DMS53 treated with DMSO at 0.1 percent for 48 hours (cell line): ENCODE measurements at regions not wholly inside any gene's neighbourhood (a gene's known extent, or its start where the extent isn't known, plus 50 kb on each side); places are given as distances from the start of the nearest gene placed in this dataset.
"Not testable (repeated sequence)": the region's sequence is repeated elsewhere in the genome, so short reads cannot be mapped to it uniquely, and the experiment has no call there.

ENCODE experiments used
- DNase-seq: peaks from one replicate; lab custom pipeline; 2025; ENCODE audit not compliant: unreplicated experiment; lab: John Stamatoyannopoulos, UW

- DNase-seq: no peak
Observed at GRCh38 chr1:68673771-68674170, 176.9 kb upstream of the DEPDC1 start.

- DNase-seq: no peak
Observed at GRCh38 chr1:68675336-68675735, 178.5 kb upstream of the DEPDC1 start.

- no peak for DNase-seq
Observed at GRCh38 chr1:68677684-68678351, 180.9 kb upstream of the DEPDC1 start.

- no peak for DNase-seq
Observed at GRCh38 chr1:68696221-68696620, 199.3 kb upstream of the DEPDC1 start.

GRCh38 chr1:68703921-68704354, 207.1 kb upstream of the DEPDC1 start:
- DNase-seq: no peak

- no peak for DNase-seq
Observed at GRCh38 chr1:68704800-68705443, 208.0 kb upstream of the DEPDC1 start.

- DNase-seq: no peak
Observed at GRCh38 chr1:68705466-68705865, 208.6 kb upstream of the DEPDC1 start.

GRCh38 chr1:68706639-68707317, 209.9 kb upstream of the DEPDC1 start:
- no peak for DNase-seq

- DNase-seq: no peak
Observed at GRCh38 chr1:68717330-68717729, 220.4 kb upstream of the DEPDC1 start.

GRCh38 chr1:68720476-68720875, 223.6 kb upstream of the DEPDC1 start:
- no peak for DNase-seq

- no peak for DNase-seq
Observed at GRCh38 chr1:68723791-68724190, 226.9 kb upstream of the DEPDC1 start.

GRCh38 chr1:68725001-68725752, 228.3 kb upstream of the DEPDC1 start:
- peak; percentile 14 for DNase-seq

GRCh38 chr1:68739486-68739885, 242.6 kb upstream of the DEPDC1 start:
- not testable (repeated sequence) for DNase-seq

- DNase-seq: no peak
Observed at GRCh38 chr1:68745011-68745410, 248.1 kb upstream of the DEPDC1 start.

GRCh38 chr1:68745451-68745850, 248.6 kb upstream of the DEPDC1 start:
- no peak for DNase-seq

GRCh38 chr1:68746378-68746777, 249.5 kb upstream of the DEPDC1 start:
- DNase-seq: no peak

GRCh38 chr1:68751723-68752122, 254.8 kb upstream of the DEPDC1 start:
- no peak for DNase-seq

- no peak for DNase-seq
Observed at GRCh38 chr1:68758666-68759209, 261.9 kb upstream of the DEPDC1 start.

GRCh38 chr1:68767941-68768340, 271.1 kb upstream of the DEPDC1 start:
- no peak for DNase-seq

GRCh38 chr1:68770817-68771216, 273.9 kb upstream of the DEPDC1 start:
- DNase-seq: no peak

- DNase-seq: no peak
Observed at GRCh38 chr1:68777851-68778250, 281.0 kb upstream of the DEPDC1 start.
